Middle frontal gyrus (tissue), 1 donor: ENCODE measurements at regions not wholly inside any gene's neighbourhood (a gene's known extent, or its start where the extent isn't known, plus 50 kb on each side); places are given as distances from the start of the nearest gene placed in this dataset.
A peak's percentile ranks its signal among the peaks of the same experiment; 100 is the strongest.

Source experiments
- DNase-seq: peaks from one replicate; pipeline ENCODE4 v3.0.0-alpha.2; 2015; ENCODE audit warnings: low spot score; ENCODE audit errors: extremely low spot score

GRCh38 chr13:26989957-26990713 lies 181.5 kb downstream of the USP12 start:
- no peak for DNase-seq

GRCh38 chr13:26989261-26989956 lies 182.2 kb downstream of the USP12 start:
- no peak for DNase-seq

- DNase-seq = no peak
Observed at GRCh38 chr13:26988059-26988769, 183.4 kb downstream of the USP12 start.

GRCh38 chr13:26987486-26988013 lies 184.1 kb downstream of the USP12 start:
- no peak for DNase-seq

- DNase-seq = peak; percentile 67
Observed at GRCh38 chr13:26985285-26985878, 186.2 kb downstream of the USP12 start.

GRCh38 chr13:26984337-26984736 lies 187.3 kb downstream of the USP12 start:
- no peak for DNase-seq

GRCh38 chr13:26983543-26984320 lies 187.9 kb downstream of the USP12 start:
- DNase-seq = no peak

- no peak for DNase-seq
Observed at GRCh38 chr13:26980099-26981031, 191.2 kb downstream of the USP12 start.

- no peak for DNase-seq
Observed at GRCh38 chr13:26979334-26979733, 192.3 kb downstream of the USP12 start.

GRCh38 chr13:26978081-26978860 lies 193.3 kb downstream of the USP12 start:
- DNase-seq = no peak

GRCh38 chr13:26977541-26977940 lies 194.1 kb downstream of the USP12 start:
- DNase-seq = no peak

- no peak for DNase-seq
Observed at GRCh38 chr13:26976313-26976712, 195.3 kb downstream of the USP12 start.

- DNase-seq = no peak
Observed at GRCh38 chr13:26973946-26974345, 197.7 kb downstream of the USP12 start.

GRCh38 chr13:26973295-26973694 lies 198.3 kb downstream of the USP12 start:
- DNase-seq = no peak

- DNase-seq = no peak
Observed at GRCh38 chr13:26971990-26972887, 199.4 kb downstream of the USP12 start.

GRCh38 chr13:26968431-26969341 lies 202.9 kb downstream of the USP12 start:
- no peak for DNase-seq
